ENCODE measurements at regions not wholly inside any gene's neighbourhood (a gene's known extent, or its start where the extent isn't known, plus 50 kb on each side); places are given as distances from the start of the nearest gene placed in this dataset.

DNA sequence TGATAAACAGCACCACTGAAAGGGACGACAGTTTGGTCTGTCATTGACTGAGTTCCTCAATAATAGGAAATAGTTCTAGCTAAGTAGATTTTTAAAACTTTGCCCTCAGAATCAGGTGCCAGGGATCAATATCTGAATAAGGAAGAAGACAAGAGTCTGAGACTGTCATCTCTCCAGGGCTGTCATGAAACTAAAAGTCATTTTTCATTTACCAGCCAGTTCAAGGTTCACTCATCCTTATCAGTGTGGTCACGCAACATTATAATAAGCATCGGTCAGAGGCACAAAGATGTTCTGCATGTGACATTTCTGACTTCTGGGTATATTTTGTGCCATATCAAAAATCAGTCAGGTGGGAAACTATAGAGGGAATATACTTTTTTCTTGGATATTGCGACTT is 52.5 kb upstream of the E2F3 start:
- TF ChIP-seq, protein P1, sequence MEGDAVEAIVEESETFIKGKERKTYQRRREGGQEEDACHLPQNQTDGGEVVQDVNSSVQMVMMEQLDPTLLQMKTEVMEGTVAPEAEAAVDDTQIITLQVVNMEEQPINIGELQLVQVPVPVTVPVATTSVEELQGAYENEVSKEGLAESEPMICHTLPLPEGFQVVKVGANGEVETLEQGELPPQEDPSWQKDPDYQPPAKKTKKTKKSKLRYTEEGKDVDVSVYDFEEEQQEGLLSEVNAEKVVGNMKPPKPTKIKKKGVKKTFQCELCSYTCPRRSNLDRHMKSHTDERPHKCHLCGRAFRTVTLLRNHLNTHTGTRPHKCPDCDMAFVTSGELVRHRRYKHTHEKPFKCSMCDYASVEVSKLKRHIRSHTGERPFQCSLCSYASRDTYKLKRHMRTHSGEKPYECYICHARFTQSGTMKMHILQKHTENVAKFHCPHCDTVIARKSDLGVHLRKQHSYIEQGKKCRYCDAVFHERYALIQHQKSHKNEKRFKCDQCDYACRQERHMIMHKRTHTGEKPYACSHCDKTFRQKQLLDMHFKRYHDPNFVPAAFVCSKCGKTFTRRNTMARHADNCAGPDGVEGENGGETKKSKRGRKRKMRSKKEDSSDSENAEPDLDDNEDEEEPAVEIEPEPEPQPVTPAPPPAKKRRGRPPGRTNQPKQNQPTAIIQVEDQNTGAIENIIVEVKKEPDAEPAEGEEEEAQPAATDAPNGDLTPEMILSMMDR (conservative IDR thresholded peaks at IDR 0.05; ENCODE audit: low read depth, low read length) = no peak
- TF ChIP-seq EZH2 (IDR thresholded peaks at IDR 0.05; ENCODE audit: borderline replicate concordance, low read depth, low read length, poor library complexity, severe bottlenecking) = no peak
